ENCODE measurements at regions not wholly inside any gene's neighbourhood (a gene's known extent, or its start where the extent isn't known, plus 50 kb on each side); places are given as distances from the start of the nearest gene placed in this dataset.
"Not testable (repeated sequence)": the region's sequence is repeated elsewhere in the genome, so short reads cannot be mapped to it uniquely, and the experiment has no call there.

GRCh38 chr5:166063261-166063660 is 2228.2 kb upstream of the WWC1 start:
- no peak for DNase-seq

- DNase-seq, result no peak
Observed at GRCh38 chr5:166068547-166069335, 2222.7 kb upstream of the WWC1 start.

- no peak for DNase-seq
Observed at GRCh38 chr5:166073901-166074581, 2217.4 kb upstream of the WWC1 start.

GRCh38 chr5:166074582-166075481 is 2216.6 kb upstream of the WWC1 start:
- no peak for DNase-seq

- DNase-seq, result no peak
Observed at GRCh38 chr5:166083183-166083959, 2208.1 kb upstream of the WWC1 start.

- DNase-seq, result no peak
Observed at GRCh38 chr5:166086568-166086967, 2204.9 kb upstream of the WWC1 start.

- no peak for DNase-seq
Observed at GRCh38 chr5:166088389-166089039, 2202.9 kb upstream of the WWC1 start.

GRCh38 chr5:166091931-166092330 is 2199.5 kb upstream of the WWC1 start:
- no peak for DNase-seq

GRCh38 chr5:166093312-166093711 is 2198.1 kb upstream of the WWC1 start:
- no peak for DNase-seq

GRCh38 chr5:166102947-166103346 is 2188.5 kb upstream of the WWC1 start:
- DNase-seq, result no peak

- no peak for DNase-seq
Observed at GRCh38 chr5:166111021-166111420, 2180.4 kb upstream of the WWC1 start.

GRCh38 chr5:166117072-166118066 is 2174.1 kb upstream of the WWC1 start:
- no peak for DNase-seq

- DNase-seq, result no peak
Observed at GRCh38 chr5:166119506-166119905, 2171.9 kb upstream of the WWC1 start.

- no peak for DNase-seq
Observed at GRCh38 chr5:166123717-166124116, 2167.7 kb upstream of the WWC1 start.

- DNase-seq, result no peak
Observed at GRCh38 chr5:166127766-166128570, 2163.5 kb upstream of the WWC1 start.

GRCh38 chr5:166145107-166145506 is 2146.3 kb upstream of the WWC1 start:
- not testable (repeated sequence) for DNase-seq

- DNase-seq, result no peak
Observed at GRCh38 chr5:166163996-166164610, 2127.3 kb upstream of the WWC1 start.

GRCh38 chr5:166165596-166165995 is 2125.8 kb upstream of the WWC1 start:
- DNase-seq, result no peak

GRCh38 chr5:166166071-166166470 is 2125.4 kb upstream of the WWC1 start:
- no peak for DNase-seq

All from activated gamma-delta T cell treated with Interleukin-2 at 50 U/mL for 16 hours (primary cell).